Breast epithelium (tissue), 3 donors: ENCODE measurements at regions not wholly inside any gene's neighbourhood (a gene's known extent, or its start where the extent isn't known, plus 50 kb on each side); places are given as distances from the start of the nearest gene placed in this dataset.

Experiments used
- CTCF ChIP-seq, 3 donors: fragments of 450-650 bp; IDR thresholded peaks; one replicate each; pipeline ENCODE4 v1.5.1; 2016 to 2017; ENCODE audit warnings: antibody characterized with exemption in 3 of 3, mild to moderate bottlenecking in 3 of 3, moderate library complexity in 3 of 3
- POLR2AphosphoS5 ChIP-seq, 3 donors: sonication (generic); formaldehyde crosslinking; IDR thresholded peaks; one replicate each; pipeline ENCODE4 v1.6.1; 2017; ENCODE audit warnings: antibody characterized with exemption in 3 of 3

- TF ChIP-seq CTCF (IDR thresholded peaks at IDR 0.05) (no peak), POLR2AphosphoS5 (IDR thresholded peaks at IDR 0.05) (no peak)
Observed at GRCh38 chr6:9178071-9178470, 742.7 kb upstream of the SLC35B3 start.
